Breast epithelium (tissue), 3 donors: ENCODE measurements at regions not wholly inside any gene's neighbourhood (a gene's known extent, or its start where the extent isn't known, plus 50 kb on each side); places are given as distances from the start of the nearest gene placed in this dataset.

Experiments
- POLR2A ChIP-seq: fragments of 450-650 bp; IDR thresholded peaks from one replicate; pipeline ENCODE4 v1.6.1; 2016; ENCODE audit warnings: antibody characterized with exemption, mild to moderate bottlenecking, moderate library complexity
- TF ChIP-seq, protein P1 (sequence below), 3 donors: fragments of 450-650 bp; IDR thresholded peaks; one replicate each; pipeline ENCODE4 v1.5.1; 2016 to 2017; ENCODE audit warnings: antibody characterized with exemption in 3 of 3, mild to moderate bottlenecking in 3 of 3, moderate library complexity in 3 of 3

DNA sequence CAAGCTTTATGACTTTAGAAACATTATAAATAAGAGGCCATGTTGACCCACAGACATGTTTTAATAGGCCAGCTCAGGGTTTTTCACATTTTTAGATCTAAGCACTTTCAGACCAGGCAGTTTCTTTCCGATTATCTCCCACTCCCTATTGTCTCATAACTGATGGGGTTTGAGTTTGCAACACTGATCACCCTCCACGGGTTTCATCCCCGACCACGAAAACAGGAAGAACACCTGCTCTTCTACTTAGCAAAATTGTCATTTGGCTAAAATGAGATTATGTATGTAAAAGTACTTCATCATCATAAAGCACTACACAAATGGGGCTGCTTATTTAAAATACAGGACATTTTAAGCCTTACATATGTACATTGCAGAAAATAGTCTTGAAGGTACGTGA is 407.9 kb downstream of the HNRNPD start:
- TF ChIP-seq POLR2A: no peak
- TF ChIP-seq, protein P1, sequence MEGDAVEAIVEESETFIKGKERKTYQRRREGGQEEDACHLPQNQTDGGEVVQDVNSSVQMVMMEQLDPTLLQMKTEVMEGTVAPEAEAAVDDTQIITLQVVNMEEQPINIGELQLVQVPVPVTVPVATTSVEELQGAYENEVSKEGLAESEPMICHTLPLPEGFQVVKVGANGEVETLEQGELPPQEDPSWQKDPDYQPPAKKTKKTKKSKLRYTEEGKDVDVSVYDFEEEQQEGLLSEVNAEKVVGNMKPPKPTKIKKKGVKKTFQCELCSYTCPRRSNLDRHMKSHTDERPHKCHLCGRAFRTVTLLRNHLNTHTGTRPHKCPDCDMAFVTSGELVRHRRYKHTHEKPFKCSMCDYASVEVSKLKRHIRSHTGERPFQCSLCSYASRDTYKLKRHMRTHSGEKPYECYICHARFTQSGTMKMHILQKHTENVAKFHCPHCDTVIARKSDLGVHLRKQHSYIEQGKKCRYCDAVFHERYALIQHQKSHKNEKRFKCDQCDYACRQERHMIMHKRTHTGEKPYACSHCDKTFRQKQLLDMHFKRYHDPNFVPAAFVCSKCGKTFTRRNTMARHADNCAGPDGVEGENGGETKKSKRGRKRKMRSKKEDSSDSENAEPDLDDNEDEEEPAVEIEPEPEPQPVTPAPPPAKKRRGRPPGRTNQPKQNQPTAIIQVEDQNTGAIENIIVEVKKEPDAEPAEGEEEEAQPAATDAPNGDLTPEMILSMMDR (IDR thresholded peaks at IDR 0.05): no peak
